ENCODE measurements at regions not wholly inside any gene's neighbourhood (a gene's known extent, or its start where the extent isn't known, plus 50 kb on each side); places are given as distances from the start of the nearest gene placed in this dataset.

DNA sequence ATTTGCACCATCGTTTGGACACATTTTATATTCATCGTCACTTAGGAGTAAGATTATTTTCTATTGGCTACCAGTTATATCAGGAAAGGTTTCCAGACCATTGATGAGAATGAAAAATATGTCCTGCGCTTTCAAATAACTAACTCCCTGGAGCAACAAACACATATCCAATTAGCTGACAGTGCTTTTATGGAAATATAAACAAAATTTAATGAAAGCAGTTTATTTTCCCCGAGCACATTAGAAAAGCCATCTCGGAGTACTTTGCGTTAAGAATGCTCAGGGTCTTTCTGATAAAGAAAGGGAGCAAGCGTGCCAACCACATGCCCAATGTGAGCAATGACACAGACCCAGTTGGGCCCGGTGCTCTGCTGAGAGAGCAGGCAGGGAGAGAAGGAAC lies 85.1 kb upstream of the ZPBP start:
- Histone ChIP-seq H3K36me3 (ENCODE audit: insufficient read depth) (no peaks in the 10 kb centered on the region), H3K4me1 (ENCODE audit: low read depth, poor library complexity, severe bottlenecking) (no peaks in the 10 kb centered on the region), H3K4me3 (IDR thresholded peaks at IDR 0.05; ENCODE audit: insufficient read depth, low read depth, low read length) (no peak overlapping the region), H2AFZ (ENCODE audit: low read depth) (no peak overlapping the region), H3K4me2 (no peak overlapping the region), H3K9ac (no peak overlapping the region), H4K20me1 (ENCODE audit: insufficient read depth) (no peaks in the 10 kb centered on the region), H3K27ac (no peak overlapping the region), H3K79me2 (ENCODE audit: insufficient read depth, low read depth) (no peaks in the 10 kb centered on the region), H3K27me3 (ENCODE audit: insufficient read depth, low read depth) (no peaks in the 10 kb centered on the region)
- TF ChIP-seq, protein P1, sequence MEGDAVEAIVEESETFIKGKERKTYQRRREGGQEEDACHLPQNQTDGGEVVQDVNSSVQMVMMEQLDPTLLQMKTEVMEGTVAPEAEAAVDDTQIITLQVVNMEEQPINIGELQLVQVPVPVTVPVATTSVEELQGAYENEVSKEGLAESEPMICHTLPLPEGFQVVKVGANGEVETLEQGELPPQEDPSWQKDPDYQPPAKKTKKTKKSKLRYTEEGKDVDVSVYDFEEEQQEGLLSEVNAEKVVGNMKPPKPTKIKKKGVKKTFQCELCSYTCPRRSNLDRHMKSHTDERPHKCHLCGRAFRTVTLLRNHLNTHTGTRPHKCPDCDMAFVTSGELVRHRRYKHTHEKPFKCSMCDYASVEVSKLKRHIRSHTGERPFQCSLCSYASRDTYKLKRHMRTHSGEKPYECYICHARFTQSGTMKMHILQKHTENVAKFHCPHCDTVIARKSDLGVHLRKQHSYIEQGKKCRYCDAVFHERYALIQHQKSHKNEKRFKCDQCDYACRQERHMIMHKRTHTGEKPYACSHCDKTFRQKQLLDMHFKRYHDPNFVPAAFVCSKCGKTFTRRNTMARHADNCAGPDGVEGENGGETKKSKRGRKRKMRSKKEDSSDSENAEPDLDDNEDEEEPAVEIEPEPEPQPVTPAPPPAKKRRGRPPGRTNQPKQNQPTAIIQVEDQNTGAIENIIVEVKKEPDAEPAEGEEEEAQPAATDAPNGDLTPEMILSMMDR (conservative IDR thresholded peaks at IDR 0.05; ENCODE audit: low read depth, low read length), result no peak

DNA sequence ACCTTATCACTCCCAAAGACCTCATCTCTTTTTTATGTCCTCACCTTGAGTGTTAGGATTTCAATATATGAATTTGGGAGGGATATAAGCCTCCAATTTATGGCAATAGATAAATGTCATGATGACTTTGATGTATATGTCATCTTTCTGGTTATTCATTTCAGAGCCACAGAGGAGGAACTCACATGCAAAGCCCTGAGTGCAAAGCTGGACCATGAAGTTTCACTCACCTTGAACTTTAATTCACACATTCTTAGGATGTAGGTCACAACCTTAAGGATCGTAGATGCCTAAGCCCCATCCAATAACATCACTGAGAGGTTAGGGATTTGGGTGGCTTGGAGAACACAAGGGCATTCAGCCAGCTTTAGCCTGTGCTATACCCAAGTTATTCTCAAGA lies 81.9 kb upstream of the ZPBP start:
- no peaks in the 10 kb centered on the region for H3K79me2 ChIP-seq (ENCODE audit: insufficient read depth, low read depth)
- no peaks in the 10 kb centered on the region for H3K4me1 ChIP-seq (ENCODE audit: low read depth, poor library complexity, severe bottlenecking)
- H3K27me3 ChIP-seq (ENCODE audit: insufficient read depth, low read depth), result no peaks in the 10 kb centered on the region
- no peak overlapping the region for H3K9ac ChIP-seq
- no peak overlapping the region for H3K4me3 ChIP-seq (IDR thresholded peaks at IDR 0.05; ENCODE audit: insufficient read depth, low read depth, low read length)
- H4K20me1 ChIP-seq (ENCODE audit: insufficient read depth), result no peaks in the 10 kb centered on the region
- H2AFZ ChIP-seq (ENCODE audit: low read depth), result no peak overlapping the region
- TF ChIP-seq, protein P1 (conservative IDR thresholded peaks at IDR 0.05; ENCODE audit: low read depth, low read length), result no peak
- no peak overlapping the region for H3K4me2 ChIP-seq
- no peak overlapping the region for H3K27ac ChIP-seq
- H3K36me3 ChIP-seq (ENCODE audit: insufficient read depth), result no peaks in the 10 kb centered on the region

DNA sequence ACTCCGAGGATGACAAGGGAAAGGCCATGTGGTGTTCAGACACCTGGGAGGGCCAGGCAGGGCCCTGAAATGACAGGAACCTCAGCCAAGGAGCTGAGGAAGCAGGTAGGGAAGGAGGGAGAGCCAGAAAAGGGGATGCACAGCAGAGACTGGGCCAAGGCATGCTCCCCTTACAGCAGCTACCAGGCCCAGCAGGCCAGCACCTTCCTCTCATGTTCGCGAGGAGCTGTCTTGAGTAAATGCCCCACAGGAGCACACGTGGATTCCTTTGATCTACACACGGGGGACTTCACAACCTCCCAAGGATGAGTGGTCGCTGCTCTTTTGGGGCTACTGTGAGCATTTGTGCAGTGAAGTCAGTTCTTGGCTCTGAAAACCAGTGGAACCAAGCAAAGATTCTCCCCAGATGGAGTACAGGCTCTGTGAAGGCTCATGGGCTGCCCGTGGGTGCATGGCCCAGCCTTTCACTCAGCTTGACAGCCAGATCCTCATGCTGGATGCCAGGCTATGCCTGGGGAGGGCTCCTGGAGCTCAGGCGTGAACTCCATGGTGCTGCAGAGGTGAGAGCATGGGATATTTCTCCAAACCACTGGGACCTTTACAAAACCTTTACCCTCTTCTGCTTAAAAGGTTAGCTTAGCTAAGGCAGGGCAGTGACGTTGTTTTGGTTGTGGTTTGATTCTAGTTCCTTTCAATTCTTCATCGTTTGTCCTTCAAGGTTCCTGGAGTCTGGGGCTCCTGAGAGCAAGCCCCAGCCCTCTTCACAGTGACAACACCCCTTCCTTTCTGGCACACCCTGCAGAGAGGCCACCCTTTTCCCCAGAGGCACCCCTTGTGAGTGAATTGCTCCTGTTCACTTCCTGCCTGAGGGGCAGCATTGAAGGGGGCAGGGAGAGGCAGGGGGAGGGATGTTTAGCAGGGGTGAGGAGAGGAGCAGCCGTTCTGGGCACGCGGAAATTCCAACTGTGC lies 74.2 kb upstream of the ZPBP start:
- Histone ChIP-seq H3K4me2 (no peak overlapping the region), H3K27me3 (ENCODE audit: insufficient read depth, low read depth) (no peaks in the 10 kb centered on the region), H3K36me3 (ENCODE audit: insufficient read depth) (no peaks in the 10 kb centered on the region), H2AFZ (ENCODE audit: low read depth) (no peak overlapping the region), H3K4me1 (ENCODE audit: low read depth, poor library complexity, severe bottlenecking) (no peaks in the 10 kb centered on the region), H3K9ac (no peak overlapping the region), H4K20me1 (ENCODE audit: insufficient read depth) (no peaks in the 10 kb centered on the region), H3K4me3 (IDR thresholded peaks at IDR 0.05; ENCODE audit: insufficient read depth, low read depth, low read length) (no peak overlapping the region), H3K79me2 (ENCODE audit: insufficient read depth, low read depth) (no peaks in the 10 kb centered on the region), H3K27ac (no peak overlapping the region)
- TF ChIP-seq, protein P1 (conservative IDR thresholded peaks at IDR 0.05; ENCODE audit: low read depth, low read length), result no peak

DNA sequence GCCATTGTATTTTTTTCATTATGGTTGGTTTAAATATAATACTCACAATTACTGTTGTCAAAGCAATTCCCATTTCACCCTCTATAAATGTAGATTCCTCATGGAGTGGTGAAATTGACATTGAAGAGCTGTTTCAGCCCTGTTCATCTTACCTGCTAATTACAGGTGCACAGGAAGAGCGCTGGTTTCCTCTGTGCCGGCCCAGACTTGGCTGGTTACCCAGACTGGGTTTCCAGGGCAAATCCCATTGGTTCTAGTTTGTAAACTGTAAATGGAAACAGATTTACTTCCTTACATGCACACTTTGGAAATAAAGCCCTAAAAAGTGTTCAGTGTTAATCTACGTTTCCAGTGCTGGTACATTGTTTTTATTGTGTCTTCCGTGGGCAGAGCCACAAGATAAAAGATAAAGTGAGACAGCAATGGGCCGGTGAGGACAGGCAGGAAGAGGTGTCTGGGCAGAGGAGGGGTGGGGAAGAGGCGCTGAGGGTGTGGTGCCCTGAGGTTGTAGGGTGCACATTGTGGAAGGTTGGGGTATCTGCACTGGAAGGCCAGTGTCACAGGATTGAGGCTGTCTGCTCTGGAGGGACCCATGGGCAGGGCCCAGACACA lies 71.6 kb upstream of the ZPBP start:
- Histone ChIP-seq H2AFZ (ENCODE audit: low read depth) (no peak overlapping the region), H3K27ac (no peak overlapping the region), H3K79me2 (ENCODE audit: insufficient read depth, low read depth) (no peaks in the 10 kb centered on the region), H3K4me2 (no peak overlapping the region), H3K36me3 (ENCODE audit: insufficient read depth) (no peaks in the 10 kb centered on the region), H4K20me1 (ENCODE audit: insufficient read depth) (no peaks in the 10 kb centered on the region), H3K27me3 (ENCODE audit: insufficient read depth, low read depth) (no peaks in the 10 kb centered on the region), H3K9ac (no peak overlapping the region), H3K4me1 (ENCODE audit: low read depth, poor library complexity, severe bottlenecking) (no peaks in the 10 kb centered on the region), H3K4me3 (IDR thresholded peaks at IDR 0.05; ENCODE audit: insufficient read depth, low read depth, low read length) (no peak overlapping the region)
- TF ChIP-seq, protein P1 (conservative IDR thresholded peaks at IDR 0.05; ENCODE audit: low read depth, low read length), result no peak
